H1 (cell line): ENCODE measurements at regions not wholly inside any gene's neighbourhood (a gene's known extent, or its start where the extent isn't known, plus 50 kb on each side); places are given as distances from the start of the nearest gene placed in this dataset.

Experiments
- CHD7 ChIP-seq: fragments of 300-600 bp; sonication (generic); IDR thresholded peaks from 2 replicates; pipeline ENCODE4 v1.7.1; 2012; ENCODE audit warnings: low read length, moderate library complexity, mild to moderate bottlenecking, inconsistent platforms; ENCODE audit not compliant: insufficient replicate concordance
- CTCF ChIP-seq, 3 experiments: IDR thresholded peaks; 1 replicate in 2 of 3; 2 replicates in 1 of 3; pipeline versions ENCODE4 v1.5.1 to v1.6.1; 2011; ENCODE audit warnings: low read length in 3 of 3, mild to moderate bottlenecking in 3 of 3, inconsistent platforms in 2 of 3, low read depth in 1 of 3, moderate library complexity in 1 of 3; ENCODE audit not compliant: insufficient read depth in 1 of 3; ENCODE audit errors: control extremely low read depth in 1 of 3
- EGR1 ChIP-seq: IDR thresholded peaks from 2 replicates; pipeline ENCODE4 v1.6.1; 2011; ENCODE audit warnings: low read depth, low read length, borderline replicate concordance
- POLR2AphosphoS5 ChIP-seq: IDR thresholded peaks from 2 replicates; pipeline ENCODE4 v1.6.1; 2011; ENCODE audit warnings: low read depth, low read length
- RAD21 ChIP-seq, 2 experiments: IDR thresholded peaks in 1 of 2; conservative IDR thresholded peaks in 1 of 2; 2 replicates each; pipeline ENCODE4 v1.6.1; 2011; ENCODE audit warnings: low read depth in 2 of 2, low read length in 2 of 2, improper control_type of control experiment in 1 of 2, inconsistent platforms in 1 of 2, mild to moderate bottlenecking in 1 of 2, moderate library complexity in 1 of 2
- TF ChIP-seq, protein P1 (sequence below): IDR thresholded peaks from 2 replicates; pipeline ENCODE4 v1.6.1; 2011; ENCODE audit warnings: low read length, improper control_type of control experiment

- TF ChIP-seq, protein P1, sequence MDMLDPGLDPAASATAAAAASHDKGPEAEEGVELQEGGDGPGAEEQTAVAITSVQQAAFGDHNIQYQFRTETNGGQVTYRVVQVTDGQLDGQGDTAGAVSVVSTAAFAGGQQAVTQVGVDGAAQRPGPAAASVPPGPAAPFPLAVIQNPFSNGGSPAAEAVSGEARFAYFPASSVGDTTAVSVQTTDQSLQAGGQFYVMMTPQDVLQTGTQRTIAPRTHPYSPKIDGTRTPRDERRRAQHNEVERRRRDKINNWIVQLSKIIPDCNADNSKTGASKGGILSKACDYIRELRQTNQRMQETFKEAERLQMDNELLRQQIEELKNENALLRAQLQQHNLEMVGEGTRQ, result no peak
- TF ChIP-seq CHD7 (no peak), POLR2AphosphoS5 (no peak), EGR1 (no peak), CTCF (IDR thresholded peaks at IDR 0.05; ENCODE audit: control extremely low read depth in 1 of 3, insufficient read depth in 1 of 3, low read depth in 1 of 3, low read length in 3 of 3) (no peak), RAD21 (IDR thresholded peaks at IDR 0.05 in 1 of 2, conservative IDR thresholded peaks at IDR 0.05 in 1 of 2; ENCODE audit: low read depth in 2 of 2, low read length in 2 of 2) (no peak)
These were observed 622.2 kb upstream of the CNTN5 start for GRCh38 chr11:98398508-98398907.
